T1000 (cell line): ENCODE measurements at regions not wholly inside any gene's neighbourhood (a gene's known extent, or its start where the extent isn't known, plus 50 kb on each side); places are given as distances from the start of the nearest gene placed in this dataset.
"Not testable (repeated sequence)": the region's sequence is repeated elsewhere in the genome, so short reads cannot be mapped to it uniquely, and the experiment has no call there.

ENCODE experiments used
- DNase-seq: peaks from one replicate; lab custom pipeline; 2025; ENCODE audit warnings: mixed read lengths; lab: John Stamatoyannopoulos, UW

- no peak for DNase-seq
Measured at GRCh38 chr7:130849604-130850003, 115.6 kb upstream of the KLF14 start.

GRCh38 chr7:130850956-130851355 lies 116.9 kb upstream of the KLF14 start:
- DNase-seq = no peak

GRCh38 chr7:130852867-130853266 lies 118.9 kb upstream of the KLF14 start:
- DNase-seq = no peak

- DNase-seq = peak; percentile 42
Measured at GRCh38 chr7:130853503-130854279, 119.7 kb upstream of the KLF14 start.

- no peak for DNase-seq
Measured at GRCh38 chr7:130854481-130854880, 120.5 kb upstream of the KLF14 start.

DNA sequence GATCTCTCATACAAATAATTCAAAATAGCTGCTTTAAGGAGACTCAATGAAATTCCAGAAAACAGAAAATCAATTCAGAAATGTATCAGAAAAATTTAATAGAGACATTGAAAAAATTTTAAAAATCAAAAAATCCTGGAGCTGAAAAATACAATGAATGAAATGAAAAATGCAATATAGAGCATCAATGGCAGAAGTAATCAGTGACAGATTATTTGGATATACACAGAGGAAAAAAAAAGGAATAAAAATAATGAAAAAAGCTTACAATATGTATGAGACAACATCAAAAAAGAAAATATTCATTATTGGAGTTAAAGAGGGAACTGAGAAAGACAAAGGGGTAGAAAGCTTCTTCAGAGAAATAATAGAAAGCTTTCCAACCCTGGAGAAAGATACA lies 122.9 kb upstream of the KLF14 start:
- DNase-seq = no peak

- not testable (repeated sequence) for DNase-seq
Measured at GRCh38 chr7:130860832-130861231, 126.8 kb upstream of the KLF14 start.

DNA sequence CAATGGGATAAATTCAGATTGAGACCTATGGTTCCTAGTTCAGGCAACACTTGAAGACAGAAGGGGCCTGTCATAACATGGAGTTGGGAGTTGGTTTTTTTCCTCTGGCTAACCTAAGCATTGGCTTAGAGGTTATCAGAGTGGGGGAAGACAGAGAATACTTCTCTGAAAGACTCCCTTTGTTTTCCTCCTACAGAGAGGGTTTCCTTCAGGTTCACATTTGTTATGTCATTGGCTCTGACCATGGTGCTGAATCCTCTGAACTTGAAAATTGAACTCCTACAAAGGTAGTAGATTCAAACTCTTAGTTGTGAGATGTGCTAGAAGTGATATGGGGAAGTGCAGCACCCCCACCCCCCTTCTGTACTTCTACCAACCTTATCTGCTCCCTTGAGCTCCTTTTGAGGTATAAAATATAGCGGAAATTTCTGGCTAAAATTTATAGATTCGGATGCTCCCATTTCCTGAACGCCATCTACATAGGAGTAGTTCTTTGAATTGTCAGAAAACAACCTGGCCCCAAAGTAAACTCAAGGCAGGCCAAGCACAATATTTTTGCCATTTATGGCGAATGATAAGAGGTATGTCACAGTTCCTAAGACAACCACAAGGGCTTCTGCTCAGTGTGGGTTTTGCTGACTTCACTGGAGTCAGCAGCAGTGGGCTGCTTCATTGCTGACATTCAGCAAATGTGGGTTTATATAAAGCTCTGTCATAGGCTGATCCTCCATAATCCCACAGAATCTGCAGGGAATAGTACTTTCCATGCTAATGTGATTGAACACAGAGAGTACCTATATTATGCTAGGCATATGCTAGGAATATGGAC lies 131.6 kb upstream of the KLF14 start:
- no peak for DNase-seq

- no peak for DNase-seq
Measured at GRCh38 chr7:130867039-130867438, 133.0 kb upstream of the KLF14 start.

DNA sequence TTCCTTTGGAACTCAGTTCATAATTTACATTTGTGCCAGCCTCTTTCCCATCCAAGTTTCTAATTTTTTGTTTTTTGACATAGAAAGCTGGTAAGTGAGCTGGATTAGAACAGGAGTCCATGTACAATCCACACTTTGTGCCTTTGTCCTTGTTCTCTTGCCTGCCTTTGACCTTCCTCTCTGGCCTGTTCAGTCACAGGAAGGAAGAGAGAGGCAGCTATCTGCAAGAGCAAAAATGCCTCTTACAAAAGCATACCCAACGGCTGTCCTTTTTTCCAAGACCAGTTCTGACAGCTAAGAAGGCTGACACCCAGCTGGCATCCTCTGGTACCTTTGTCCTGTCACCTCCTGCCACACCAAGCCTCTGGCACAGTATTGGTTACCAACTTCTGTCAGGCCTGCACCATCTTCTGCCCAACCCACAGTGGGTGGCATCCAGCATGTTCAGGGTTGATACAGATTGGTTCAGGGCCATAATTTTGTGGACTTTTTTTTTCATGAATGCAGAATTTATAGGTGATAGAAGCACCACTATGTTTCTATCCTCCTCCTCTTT lies 133.7 kb upstream of the KLF14 start:
- DNase-seq = no peak

- no peak for DNase-seq
Measured at GRCh38 chr7:130868139-130868538, 134.1 kb upstream of the KLF14 start.

DNA sequence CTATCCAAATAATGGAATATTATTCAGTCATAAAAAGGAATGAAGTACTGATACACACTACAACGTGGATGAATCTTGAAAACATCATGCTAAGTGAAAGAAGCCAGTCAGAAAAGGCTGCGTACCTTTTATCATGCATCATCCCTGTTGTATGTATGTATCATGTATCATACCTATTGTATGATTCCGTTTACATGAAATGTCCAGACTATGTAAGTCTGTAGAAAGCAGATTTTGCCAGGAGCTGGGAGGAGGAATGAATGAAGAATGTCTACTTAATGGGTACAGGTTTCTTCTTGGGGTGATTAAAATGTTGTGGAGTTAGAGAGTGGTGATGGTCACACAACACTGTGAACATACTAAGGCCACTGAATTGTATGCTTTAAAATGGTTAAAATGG lies 135.9 kb upstream of the KLF14 start:
- no peak for DNase-seq

DNA sequence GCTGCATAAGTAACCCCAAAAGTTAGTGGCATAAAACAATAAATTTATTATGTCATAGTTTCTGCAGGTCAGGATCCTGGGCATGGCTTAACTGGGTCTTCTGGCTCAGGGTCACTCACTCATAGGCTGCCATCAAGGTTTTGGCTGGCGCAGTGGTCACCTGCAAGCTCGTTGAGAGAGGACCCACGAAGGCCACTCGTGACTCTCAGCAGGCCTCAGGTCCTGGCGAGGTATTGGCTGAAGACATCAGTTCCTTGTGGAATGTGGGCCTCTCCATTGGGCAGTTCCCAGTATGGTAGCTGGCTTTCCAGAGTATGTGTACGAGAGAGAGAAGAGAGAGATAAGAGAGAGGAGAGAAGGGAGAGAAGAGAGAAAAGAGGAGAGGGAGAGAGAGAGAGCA lies 138.3 kb upstream of the KLF14 start:
- DNase-seq = no peak

DNA sequence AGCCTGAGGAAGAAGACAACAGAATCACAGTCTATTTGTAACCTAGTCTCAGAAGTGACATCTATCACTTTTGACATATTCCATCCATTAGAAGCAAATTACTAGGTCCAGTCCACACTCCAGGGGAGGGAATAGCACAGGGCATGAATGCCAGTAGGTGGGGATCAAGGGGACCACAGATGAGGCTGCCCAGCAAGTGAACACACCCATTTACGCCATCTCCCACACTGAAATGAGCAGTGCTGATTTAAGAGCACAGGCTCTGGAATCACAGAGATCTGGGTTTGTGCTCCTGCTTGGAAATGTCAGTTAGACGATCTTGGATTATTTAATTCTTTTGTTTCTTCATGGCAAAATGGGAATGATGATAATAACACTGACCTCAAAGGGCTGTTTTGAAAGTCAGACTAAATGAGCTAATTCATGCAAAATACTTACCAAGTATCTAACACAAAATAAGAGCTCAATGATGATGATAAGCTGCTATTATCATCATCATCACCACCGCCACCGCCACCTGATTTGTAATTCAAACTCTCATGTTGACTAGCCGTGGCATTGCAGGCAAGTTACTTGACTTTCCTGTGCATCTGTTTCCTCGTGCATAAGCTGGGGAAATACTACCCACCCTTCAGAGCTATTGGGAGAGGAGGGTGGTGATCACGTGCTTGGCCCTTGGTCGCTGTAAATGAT lies 138.9 kb upstream of the KLF14 start:
- DNase-seq = no peak

GRCh38 chr7:130874071-130874915 lies 140.3 kb upstream of the KLF14 start:
- no peak for DNase-seq

GRCh38 chr7:130875265-130875741 lies 141.3 kb upstream of the KLF14 start:
- DNase-seq = no peak

GRCh38 chr7:130875901-130876300 lies 141.9 kb upstream of the KLF14 start:
- DNase-seq = no peak

DNA sequence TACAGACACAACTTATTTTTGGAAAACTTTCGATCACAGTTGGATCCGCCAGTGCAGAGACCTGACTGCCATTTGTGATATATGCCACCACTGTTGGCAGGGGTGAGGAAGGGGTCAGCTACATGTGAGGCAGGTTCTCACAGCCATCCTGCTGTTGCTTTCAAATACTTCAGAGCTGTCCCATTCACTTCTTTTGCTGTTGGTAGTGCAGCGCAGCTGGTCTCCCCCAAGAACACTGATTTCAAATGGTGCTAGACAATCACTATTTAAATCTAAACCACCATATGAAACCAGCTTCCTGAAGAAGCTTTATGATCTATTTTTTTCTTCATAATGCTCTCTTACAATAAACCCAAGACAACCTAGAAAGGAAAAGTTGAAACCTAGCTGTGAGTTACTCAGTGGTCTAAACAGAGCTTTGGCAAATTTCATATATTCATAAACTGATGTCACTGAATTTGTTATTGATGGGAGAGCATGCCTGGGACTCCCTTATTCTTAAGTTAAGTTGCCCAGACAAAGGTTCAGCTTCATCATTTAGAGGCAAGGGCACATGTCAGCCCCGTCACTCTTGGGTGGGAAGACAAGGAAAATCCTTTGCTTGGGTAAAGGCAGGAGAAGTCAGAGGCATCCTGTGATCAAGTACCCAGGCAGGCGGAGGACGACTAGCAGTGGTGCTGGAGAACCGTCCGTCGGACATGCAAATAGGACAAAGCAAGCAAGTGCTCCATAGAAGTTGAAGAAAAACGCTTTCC lies 143.4 kb upstream of the KLF14 start:
- DNase-seq = no peak

DNA sequence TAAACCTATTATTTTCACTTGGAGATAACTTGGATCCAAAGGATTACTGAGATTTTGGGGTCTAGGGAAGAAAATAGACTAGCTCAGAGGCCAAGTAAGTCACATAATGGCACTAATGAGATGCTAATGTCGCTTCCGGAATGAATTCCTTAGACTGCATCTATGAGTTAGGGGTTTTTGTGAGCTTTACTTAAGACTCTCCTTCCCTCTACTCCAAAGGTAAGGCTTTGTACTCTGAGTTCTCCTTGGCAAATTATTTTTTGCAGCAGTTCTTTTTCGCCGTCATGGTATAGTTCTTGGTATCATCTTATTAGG lies 143.9 kb upstream of the KLF14 start:
- DNase-seq = no peak

DNA sequence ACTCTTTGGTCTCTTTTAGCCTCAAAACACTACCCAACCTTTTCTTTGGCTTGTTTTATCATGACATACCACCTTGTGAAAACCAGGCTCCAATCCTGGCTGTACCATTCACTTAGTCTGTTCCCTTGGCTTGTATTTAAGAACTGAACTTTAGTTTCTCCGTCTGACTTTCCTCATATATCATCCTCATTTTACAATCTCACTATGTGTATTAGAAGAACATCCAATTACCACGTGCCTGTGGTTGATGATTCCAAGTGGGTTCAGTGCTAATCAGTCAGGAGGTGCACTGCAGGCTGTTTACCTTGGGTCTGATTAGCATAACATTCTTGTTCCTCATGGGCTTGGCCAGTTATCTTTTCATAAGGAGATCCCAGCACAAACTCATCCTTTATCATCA lies 144.8 kb upstream of the KLF14 start:
- no peak for DNase-seq

DNA sequence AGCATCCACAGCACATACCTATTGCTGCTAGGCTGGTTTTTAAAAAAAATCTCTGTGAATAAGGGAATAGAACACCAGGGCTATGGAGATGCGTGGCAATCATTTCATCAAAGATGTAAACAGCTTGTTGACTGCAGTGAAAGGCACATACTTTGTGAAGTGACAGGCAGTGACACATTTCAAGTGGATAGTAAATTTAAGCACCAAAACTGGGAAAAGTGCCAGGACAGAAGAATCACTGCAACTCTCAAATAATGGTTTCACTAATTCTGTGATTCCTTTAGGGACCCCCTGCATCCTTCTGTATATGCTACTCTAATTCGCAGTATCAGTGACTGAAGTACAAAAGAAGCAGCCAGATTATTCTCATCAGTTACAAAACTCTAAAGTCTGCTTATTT lies 145.2 kb upstream of the KLF14 start:
- no peak for DNase-seq
